Panc1 (cell line): ENCODE measurements at regions not wholly inside any gene's neighbourhood (a gene's known extent, or its start where the extent isn't known, plus 50 kb on each side); places are given as distances from the start of the nearest gene placed in this dataset.

Experiments used
- ATAC-seq: fragments of 200-7000 bp; cut with Tn5 transposase; 2 replicates; pipeline ENCODE4 v1.9.1; 2020; ENCODE audit warnings: mild to moderate bottlenecking, moderate library complexity
- BruUV-seq: library from RNA; stranded (reverse); fragments of 400-500 nt; replicated peaks from 2 replicates; lab custom pipeline; 2021; lab: Mats Ljungman, UMichigan
- CTCF ChIA-PET: fragments of 300-600 bp; sonication (Branson Sonifier 250); formaldehyde crosslinking; loops from one replicate; lab custom pipeline; 2022; ENCODE audit warnings: antibody characterized with exemption; lab: Charles Lee
- POLR2A ChIA-PET: fragments of 300-600 bp; sonication (Branson Sonifier 250); formaldehyde crosslinking; loops from one replicate; lab custom pipeline; 2022; ENCODE audit warnings: antibody characterized with exemption; lab: Charles Lee
- DNase-seq: peaks from one replicate; pipeline ENCODE4 v3.0.0-alpha.2; 2010; ENCODE audit warnings: low read depth, low spot score
- H3K27ac ChIP-seq: 2 replicates; pipeline ENCODE4 v1.5.1; 2011; ENCODE audit warnings: mild to moderate bottlenecking, low read length, inconsistent platforms
- H3K27me3 ChIP-seq: fragments of 200-500 bp; sonication (Bioruptor generic); 2 replicates; pipeline ENCODE4 v1.6.0; 2014; ENCODE audit warnings: low read length, inconsistent platforms; ENCODE audit not compliant: control insufficient read depth, insufficient read depth
- H3K36me3 ChIP-seq: fragments of 200-500 bp; sonication (Bioruptor generic); 2 replicates; pipeline ENCODE4 v1.5.1; 2014; ENCODE audit warnings: inconsistent platforms, mild to moderate bottlenecking, low read length, moderate library complexity; ENCODE audit not compliant: control insufficient read depth, insufficient read depth
- H3K4me1 ChIP-seq: 2 replicates; pipeline ENCODE4 v1.5.1; 2011; ENCODE audit warnings: inconsistent platforms, mild to moderate bottlenecking, low read length, moderate library complexity; ENCODE audit not compliant: control insufficient read depth, insufficient read depth
- H3K4me3 ChIP-seq, 2 experiments: 2 replicates each; pipeline ENCODE4 v1.5.1; 2011 to 2012; ENCODE audit warnings: low read depth in 2 of 2, low read length in 2 of 2, mild to moderate bottlenecking in 2 of 2, inconsistent platforms in 1 of 2, moderate library complexity in 1 of 2
- H3K9me3 ChIP-seq: fragments of 200-500 bp; sonication (Bioruptor generic); 2 replicates; pipeline ENCODE4 v1.5.1; 2014; ENCODE audit warnings: low read depth, mild to moderate bottlenecking, inconsistent platforms, low read length, moderate library complexity; ENCODE audit not compliant: control insufficient read depth, insufficient read depth
- CTCF ChIP-seq: fragments of 450-650 bp; IDR thresholded peaks from 2 replicates; pipeline ENCODE4 v1.5.1; 2017; ENCODE audit warnings: mild to moderate bottlenecking
- POLR2AphosphoS5 ChIP-seq: IDR thresholded peaks from 2 replicates; pipeline ENCODE4 v1.6.1; 2012; ENCODE audit warnings: mild to moderate bottlenecking, low read depth, low read length, moderate library complexity
- REST ChIP-seq, 2 experiments: IDR thresholded peaks; 2 replicates each; pipeline ENCODE4 v1.6.1; 2011 to 2012; ENCODE audit warnings: low read depth in 2 of 2, control low read depth in 1 of 2, low read length in 1 of 2, mild to moderate bottlenecking in 1 of 2, moderate library complexity in 1 of 2; ENCODE audit not compliant: insufficient read depth in 1 of 2
- SIN3A ChIP-seq: IDR thresholded peaks from 2 replicates; pipeline ENCODE4 v1.6.1; 2012; ENCODE audit warnings: low read depth, mild to moderate bottlenecking, low read length, moderate library complexity, borderline replicate concordance; ENCODE audit not compliant: insufficient read depth
- TCF7L2 ChIP-seq: IDR thresholded peaks from 2 replicates; pipeline ENCODE4 v1.6.1; 2011; ENCODE audit warnings: mild to moderate bottlenecking, low read depth, low read length, inconsistent platforms
- in situ Hi-C: cut with HindIII; loops from 2 replicates; pipeline ENCODE4 v1.10.0; 2016; ENCODE audit warnings: low sequenced_read_pairs, low pct_unique_long_range_greater_than_20kb
- intact Hi-C: fragments of 100-400 bp; cut with micrococcal nuclease; formaldehyde crosslinking; loops from one replicate; pipeline ENCODE4 v1.10.0; 2022; ENCODE audit not compliant: unreplicated experiment

GRCh38 chr3:69445498-69445897 lies 59.6 kb upstream of the FRMD4B start:
- in situ Hi-C loops (no loop called here), intact Hi-C loops (no loop called here)
- no TSS peak for BruUV-seq
- DNase-seq (no peak), ATAC-seq (no peak)
- POLR2A ChIA-PET = no interaction called here
- TF ChIP-seq REST (IDR thresholded peaks at IDR 0.05; ENCODE audit: insufficient read depth in 1 of 2, low read depth in 2 of 2, low read length in 1 of 2) (no peak), CTCF (no peak), TCF7L2 (no peak), POLR2AphosphoS5 (no peak), SIN3A (no peak)
- no peak overlapping the region for H3K4me3 ChIP-seq
- no peak overlapping the region for H3K27ac ChIP-seq
- no peaks in the 10 kb centered on the region for H3K4me1 ChIP-seq
- no peaks in the 10 kb centered on the region for H3K9me3 ChIP-seq
- no peaks in the 10 kb centered on the region for H3K36me3 ChIP-seq
- no peaks in the 10 kb centered on the region for H3K27me3 ChIP-seq
- CTCF ChIA-PET = no interaction called here

- no peak overlapping the region for H3K4me3 ChIP-seq
- ATAC-seq = no peak
- ChIA-PET CTCF (no interaction called here), POLR2A (no interaction called here)
- no peaks in the 10 kb centered on the region for H3K4me1 ChIP-seq
- no peaks in the 10 kb centered on the region for H3K27me3 ChIP-seq
- TF ChIP-seq POLR2AphosphoS5 (no peak), CTCF (no peak)
- H3K27ac ChIP-seq = no peak overlapping the region
- no peak for DNase-seq
- in situ Hi-C loops = no loop called here
- H3K36me3 ChIP-seq = no peaks in the 10 kb centered on the region
- no TSS peak for BruUV-seq
- intact Hi-C loops = no loop called here
- no peaks in the 10 kb centered on the region for H3K9me3 ChIP-seq
These were observed 59.1 kb upstream of the FRMD4B start for GRCh38 chr3:69445024-69445423.
